GM21576 (cell line): ENCODE measurements at regions not wholly inside any gene's neighbourhood (a gene's known extent, or its start where the extent isn't known, plus 50 kb on each side); places are given as distances from the start of the nearest gene placed in this dataset.

Experiments used
- ATAC-seq: cut with Tn5 transposase; IDR thresholded peaks from one replicate; pipeline ENCODE4 v1.9.1; 2021; ENCODE audit warnings: mild to moderate bottlenecking, moderate library complexity; ENCODE audit not compliant: unreplicated experiment

GRCh38 chr9:120138955-120139354, 441.0 kb downstream of the CDK5RAP2 start:
- no peak for ATAC-seq

GRCh38 chr9:120137186-120137840, 442.7 kb downstream of the CDK5RAP2 start:
- ATAC-seq, result no peak

DNA sequence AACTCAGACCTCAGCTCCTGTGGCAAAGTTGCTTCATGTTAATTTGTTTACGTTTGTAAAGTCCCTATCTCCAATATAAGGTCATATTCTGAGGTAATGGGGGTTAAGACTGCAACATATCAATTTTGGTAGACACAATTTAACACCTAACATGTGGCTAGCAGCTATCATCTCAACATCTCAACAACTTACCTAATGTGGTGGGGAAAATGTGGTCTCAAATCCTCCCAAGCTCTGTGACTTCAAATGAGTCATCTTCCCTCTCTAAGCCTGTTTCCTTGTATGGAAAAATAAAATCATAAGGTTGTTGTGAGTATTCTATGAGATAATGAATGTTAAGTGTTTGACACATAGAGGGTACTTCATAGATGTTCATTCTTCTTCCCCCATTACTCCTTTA, 443.3 kb downstream of the CDK5RAP2 start:
- ATAC-seq, result no peak

DNA sequence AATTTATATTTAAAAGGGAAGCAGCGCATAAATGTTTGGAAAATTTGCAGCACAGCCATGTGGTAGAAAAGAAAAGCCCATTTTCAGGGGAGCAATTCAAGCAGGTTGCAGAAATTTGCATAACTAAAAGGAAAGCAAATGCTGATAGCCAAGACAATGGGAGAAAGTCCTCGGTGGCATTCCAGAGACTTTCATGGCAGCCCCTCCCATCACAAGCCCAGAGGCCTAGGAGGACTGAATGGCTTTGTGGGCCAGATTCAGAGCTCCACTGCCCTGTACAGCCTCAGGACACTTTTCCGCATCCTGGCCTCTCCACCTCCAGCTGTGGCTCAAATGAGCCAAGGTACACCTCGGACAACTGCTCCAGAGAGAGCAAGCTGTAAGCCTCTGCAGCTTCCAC, 462.9 kb downstream of the CDK5RAP2 start:
- ATAC-seq, result no peak

GRCh38 chr9:120110520-120110919, 469.4 kb downstream of the CDK5RAP2 start:
- no peak for ATAC-seq

DNA sequence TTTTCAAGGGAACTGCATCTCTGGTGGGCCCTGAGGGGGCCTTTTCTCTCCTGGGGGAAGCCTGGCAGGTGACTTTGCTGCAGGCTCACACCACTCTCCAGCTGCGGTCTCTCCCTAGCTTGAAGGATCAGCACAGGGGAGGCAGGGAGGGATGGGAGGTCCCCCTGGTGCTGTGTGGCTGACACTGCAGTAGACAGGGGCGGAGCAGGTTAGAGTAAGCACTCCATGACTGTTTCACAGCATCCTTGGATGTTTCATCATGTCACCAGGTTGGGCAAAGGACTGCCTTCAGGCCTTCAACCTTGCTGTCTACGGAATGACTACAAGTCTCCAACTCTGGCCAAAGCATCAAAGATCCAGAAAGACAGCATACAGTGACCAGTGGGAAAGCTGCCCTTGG, 470.7 kb downstream of the CDK5RAP2 start:
- no peak for ATAC-seq

DNA sequence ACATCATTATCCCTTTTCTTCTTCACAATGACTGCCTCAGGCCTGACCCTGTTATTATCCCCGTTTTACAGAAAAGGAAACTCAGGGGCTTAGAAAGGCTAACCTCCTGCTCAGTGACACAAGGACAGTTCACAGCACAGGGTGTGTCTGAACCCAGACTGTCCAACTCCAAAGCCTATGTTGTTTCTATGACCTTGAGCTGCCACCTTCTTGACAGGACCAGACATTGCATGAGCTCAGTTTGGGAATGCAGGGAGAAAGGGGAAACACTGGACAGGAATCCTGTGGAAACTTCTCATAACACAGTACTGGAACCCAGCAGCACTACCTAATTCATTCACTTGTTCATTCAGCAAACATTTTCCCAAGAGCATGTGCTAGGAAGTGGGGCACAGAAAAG, 472.8 kb downstream of the CDK5RAP2 start:
- no peak for ATAC-seq

DNA sequence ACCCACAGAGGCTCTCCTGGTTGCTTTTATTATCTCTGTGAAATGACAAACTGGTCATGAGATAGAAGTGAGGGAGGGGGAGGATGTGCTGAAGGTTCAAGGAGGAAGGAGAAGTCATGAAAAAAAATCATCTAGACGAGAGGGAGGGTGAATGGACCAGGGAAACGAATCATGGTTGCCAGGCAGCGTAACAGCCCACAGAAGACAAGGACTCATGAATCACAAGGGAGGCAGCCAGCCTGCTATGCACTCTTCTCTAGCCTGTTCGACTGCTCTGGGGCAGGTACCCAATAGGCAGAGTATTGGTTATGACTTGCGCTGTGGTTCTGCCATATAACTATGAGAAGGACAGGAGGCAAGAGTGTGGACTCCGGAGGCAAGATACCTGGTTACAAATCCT, 475.2 kb downstream of the CDK5RAP2 start:
- ATAC-seq, result no peak

DNA sequence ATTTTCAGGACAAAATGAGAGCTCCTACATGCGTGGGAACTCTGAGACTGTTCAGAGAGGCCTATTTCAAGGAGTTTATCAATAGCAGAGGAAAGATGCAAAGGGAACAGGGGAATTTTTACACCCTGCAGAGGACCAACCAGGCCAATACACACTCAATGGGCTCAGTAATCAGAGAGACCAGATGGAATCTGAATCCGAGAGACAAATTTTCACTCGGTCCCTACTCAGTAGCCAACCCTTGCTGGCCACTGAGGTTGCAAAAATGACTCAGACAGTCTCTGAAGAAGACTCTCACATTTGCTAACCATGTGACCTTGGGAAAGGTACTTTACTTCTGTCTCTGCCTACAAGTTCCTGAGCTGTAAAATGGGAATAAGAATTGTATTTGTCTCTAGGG, 479.4 kb downstream of the CDK5RAP2 start:
- ATAC-seq, result no peak

DNA sequence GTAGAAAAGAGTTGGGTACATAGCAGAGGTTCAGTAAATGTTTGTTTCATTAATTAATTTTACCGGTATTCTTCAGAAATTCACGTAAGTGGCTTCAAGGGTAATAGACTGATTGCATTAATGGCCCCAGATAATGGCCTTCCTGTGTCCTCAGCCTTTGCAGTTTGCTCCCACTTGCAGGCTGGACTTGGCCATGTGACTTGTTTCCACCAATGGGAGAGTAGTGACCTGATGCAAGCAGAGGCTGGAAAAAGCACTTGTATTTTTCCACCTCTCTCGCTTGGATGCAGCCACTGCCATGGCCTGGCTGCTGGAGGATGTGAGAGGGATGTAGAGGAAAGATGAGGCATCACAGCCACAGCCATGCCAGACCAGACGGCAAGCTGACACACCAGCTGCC, 480.9 kb downstream of the CDK5RAP2 start:
- no peak for ATAC-seq

GRCh38 chr9:120098584-120098983, 481.4 kb downstream of the CDK5RAP2 start:
- ATAC-seq, result no peak

DNA sequence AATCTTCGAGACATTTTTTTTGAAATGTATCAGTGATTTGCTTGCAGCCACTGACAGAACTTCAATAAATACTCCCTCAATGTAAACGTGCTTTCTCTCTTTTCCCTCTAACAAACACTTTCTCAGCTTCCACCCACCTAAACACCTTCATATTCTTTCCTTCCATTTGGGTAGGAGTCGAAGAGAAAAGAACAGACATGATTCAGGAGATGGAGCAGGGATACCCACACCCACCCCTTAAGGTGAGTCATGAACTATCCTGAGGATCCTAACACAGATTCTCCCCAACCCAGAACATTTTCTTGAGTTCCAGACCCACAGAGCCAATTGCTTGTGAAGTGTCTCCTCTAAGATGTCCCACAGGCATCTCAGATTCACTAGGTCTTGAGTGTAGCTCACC, 488.8 kb downstream of the CDK5RAP2 start:
- ATAC-seq, result no peak

- no peak for ATAC-seq
Measured at GRCh38 chr9:120080849-120081248, 499.1 kb downstream of the CDK5RAP2 start.

DNA sequence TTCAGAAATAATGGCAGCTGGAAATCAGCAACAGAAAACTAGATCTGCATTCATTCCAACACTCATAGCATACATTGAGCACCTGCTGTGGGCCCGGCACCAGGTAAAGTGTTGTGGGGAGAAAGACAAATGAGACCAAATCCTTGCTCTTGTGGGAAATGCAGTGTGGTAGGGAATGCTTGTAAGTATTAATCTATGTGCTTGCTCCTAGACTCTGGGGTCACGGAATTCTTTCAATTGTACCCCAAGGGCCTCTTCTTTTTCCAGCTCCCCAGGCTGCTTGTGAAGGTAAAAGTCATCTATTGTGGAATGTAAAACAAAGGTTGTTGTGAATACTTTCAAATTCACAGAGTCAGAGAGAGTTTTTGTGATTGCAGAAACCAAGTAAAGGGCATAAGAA, 501.9 kb downstream of the CDK5RAP2 start:
- no peak for ATAC-seq

DNA sequence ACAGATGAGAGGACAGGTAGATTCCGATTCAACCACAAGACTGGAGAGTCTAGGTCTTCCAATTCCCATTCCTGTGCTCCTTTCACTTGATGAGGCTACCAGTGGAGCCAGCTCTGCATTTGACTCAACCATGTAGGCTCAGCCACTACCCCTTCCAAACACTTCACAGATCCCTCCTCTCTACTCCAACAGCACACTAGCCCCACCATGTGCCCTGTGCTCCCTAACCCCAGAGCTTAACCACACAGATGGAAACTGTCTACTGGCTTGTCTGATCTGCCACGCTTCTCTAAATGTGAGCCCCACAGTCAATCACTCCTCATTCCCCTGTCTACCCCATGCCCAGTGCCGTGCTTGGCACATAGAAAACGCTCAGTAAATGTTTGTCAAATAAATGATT, 508.2 kb downstream of the CDK5RAP2 start:
- no peak for ATAC-seq

DNA sequence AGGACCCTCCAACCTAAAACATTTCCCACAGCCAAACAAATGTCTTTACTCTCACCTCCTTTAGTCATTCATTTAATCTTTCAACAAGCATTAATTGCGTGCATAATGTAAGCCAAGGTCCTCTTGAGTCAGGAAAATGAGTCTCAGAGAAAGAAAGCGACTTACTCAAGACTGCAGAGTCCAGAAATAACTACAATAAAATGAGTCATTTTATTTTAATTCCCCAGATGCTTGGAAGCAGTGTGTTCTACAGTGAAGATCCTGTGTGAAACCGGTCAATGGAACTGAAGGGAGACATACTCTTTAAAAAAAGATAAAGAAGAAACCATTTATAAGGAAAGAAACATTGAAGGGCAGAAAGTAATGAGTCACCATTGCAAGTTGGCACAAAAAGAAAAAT, 513.7 kb downstream of the CDK5RAP2 start:
- ATAC-seq, result no peak

DNA sequence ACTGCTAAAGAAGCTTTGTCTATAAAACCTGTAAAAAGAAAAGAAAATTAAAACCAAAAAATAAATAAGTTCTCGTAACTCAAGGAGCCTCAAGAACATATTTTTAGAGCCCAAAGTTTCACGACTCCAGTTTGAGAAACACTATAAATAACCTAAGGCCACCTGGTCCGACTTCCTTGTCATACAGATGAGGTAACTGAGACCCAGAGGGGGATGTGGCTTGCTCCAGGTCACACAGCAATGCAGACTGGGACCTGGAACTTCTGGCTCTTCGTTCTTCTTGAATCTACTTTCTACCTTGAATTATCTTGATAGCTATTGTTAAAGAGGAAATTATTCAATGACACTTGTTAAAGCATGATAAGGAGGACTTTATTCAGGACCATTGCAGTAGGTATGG, 514.8 kb downstream of the CDK5RAP2 start:
- no peak for ATAC-seq

- ATAC-seq, result no peak
Measured at GRCh38 chr9:120045011-120045410, 535.0 kb downstream of the CDK5RAP2 start.

GRCh38 chr9:120043448-120043847, 536.5 kb downstream of the CDK5RAP2 start:
- no peak for ATAC-seq

GRCh38 chr9:120040896-120041295, 539.1 kb downstream of the CDK5RAP2 start:
- no peak for ATAC-seq

- ATAC-seq, result no peak
Measured at GRCh38 chr9:120038342-120038741, 541.6 kb downstream of the CDK5RAP2 start.

DNA sequence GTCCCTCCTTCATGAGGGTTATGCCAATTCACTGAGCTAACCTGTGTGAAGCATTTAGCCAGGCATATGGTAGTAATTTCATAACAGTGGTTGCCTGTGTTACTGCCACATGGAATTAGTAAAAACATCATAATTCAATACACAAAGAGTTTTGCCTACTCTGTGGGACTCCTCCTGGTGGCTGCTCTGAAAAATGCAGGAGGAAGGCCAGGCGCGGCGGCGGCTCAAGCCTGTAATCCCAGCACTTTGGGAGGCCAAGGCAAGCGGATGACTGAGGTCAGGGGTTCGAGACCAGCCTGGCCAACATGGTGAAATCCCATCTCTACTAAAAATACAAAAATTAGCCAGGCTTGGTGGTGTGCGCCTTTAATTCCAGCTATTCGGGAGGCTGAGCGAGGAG, 547.3 kb downstream of the CDK5RAP2 start:
- no peak for ATAC-seq

GRCh38 chr9:120030847-120031246, 549.1 kb downstream of the CDK5RAP2 start:
- no peak for ATAC-seq
